Glutamatergic neuron (in vitro differentiated cells): ENCODE measurements at regions not wholly inside any gene's neighbourhood (a gene's known extent, or its start where the extent isn't known, plus 50 kb on each side); places are given as distances from the start of the nearest gene placed in this dataset.
"Not testable (repeated sequence)": the region's sequence is repeated elsewhere in the genome, so short reads cannot be mapped to it uniquely, and the experiment has no call there.

Experiments used
- DNase-seq: peaks from one replicate; pipeline ENCODE4 v3.0.0; 2022
- H3K27ac Mint-ChIP-seq: one replicate; pipeline ENCODE4 v1.8.0; 2020; ENCODE audit warnings: mild to moderate bottlenecking, mixed read lengths, inconsistent platforms; ENCODE audit not compliant: unreplicated experiment
- H3K27me3 Mint-ChIP-seq: one replicate; pipeline ENCODE4 v1.8.0; 2020; ENCODE audit warnings: mild to moderate bottlenecking, moderate library complexity, mixed read lengths, inconsistent platforms; ENCODE audit not compliant: unreplicated experiment
- H3K36me3 Mint-ChIP-seq: one replicate; pipeline ENCODE4 v1.8.0; 2020; ENCODE audit warnings: mild to moderate bottlenecking, mixed read lengths, inconsistent platforms; ENCODE audit not compliant: unreplicated experiment
- H3K4me1 Mint-ChIP-seq: one replicate; pipeline ENCODE4 v1.8.0; 2020; ENCODE audit warnings: mild to moderate bottlenecking, low read depth, mixed read lengths, inconsistent platforms; ENCODE audit not compliant: unreplicated experiment
- H3K4me3 Mint-ChIP-seq: one replicate; pipeline ENCODE4 v1.8.0; 2020; ENCODE audit warnings: mild to moderate bottlenecking, mixed read lengths, inconsistent platforms; ENCODE audit not compliant: unreplicated experiment
- H3K9me3 Mint-ChIP-seq: one replicate; pipeline ENCODE4 v1.8.0; 2020; ENCODE audit warnings: mild to moderate bottlenecking, moderate library complexity, mixed read lengths, inconsistent platforms; ENCODE audit not compliant: unreplicated experiment
- CTCF ChIP-seq: fragments of 200-600 bp; sonication (generic); IDR thresholded peaks from one replicate; pipeline ENCODE4 v1.5.0; 2021; ENCODE audit not compliant: partially characterized antibody, unreplicated experiment

GRCh38 chr6:11404081-11404480 lies 133.5 kb upstream of the TMEM170B start:
- H3K4me3 Mint-ChIP-seq, result no peak overlapping the region
- TF ChIP-seq CTCF, result no peak
- H3K4me1 Mint-ChIP-seq, result no peaks in the 10 kb centered on the region
- no peak for DNase-seq
- no peaks in the 10 kb centered on the region for H3K27me3 Mint-ChIP-seq
- no peak overlapping the region for H3K27ac Mint-ChIP-seq
- H3K9me3 Mint-ChIP-seq, result peaks cover 4% of the 10 kb centered on the region
- no peaks in the 10 kb centered on the region for H3K36me3 Mint-ChIP-seq

GRCh38 chr6:11403035-11403601 lies 134.4 kb upstream of the TMEM170B start:
- no peak overlapping the region for H3K27ac Mint-ChIP-seq
- DNase-seq, result no peak
- no peaks in the 10 kb centered on the region for H3K4me1 Mint-ChIP-seq
- peaks cover 4% of the 10 kb centered on the region for H3K9me3 Mint-ChIP-seq
- H3K4me3 Mint-ChIP-seq, result no peak overlapping the region
- no peaks in the 10 kb centered on the region for H3K36me3 Mint-ChIP-seq
- no peaks in the 10 kb centered on the region for H3K27me3 Mint-ChIP-seq
- no peak for TF ChIP-seq CTCF

GRCh38 chr6:11402581-11402980 lies 135.0 kb upstream of the TMEM170B start:
- not testable (repeated sequence) for H3K36me3 Mint-ChIP-seq, H3K27ac Mint-ChIP-seq, DNase-seq, H3K27me3 Mint-ChIP-seq, H3K4me1 Mint-ChIP-seq, H3K4me3 Mint-ChIP-seq, H3K9me3 Mint-ChIP-seq

GRCh38 chr6:11401954-11402353 lies 135.6 kb upstream of the TMEM170B start:
- not testable (repeated sequence) for H3K27ac Mint-ChIP-seq, H3K4me1 Mint-ChIP-seq, H3K36me3 Mint-ChIP-seq

GRCh38 chr6:11398451-11399326 lies 138.9 kb upstream of the TMEM170B start:
- Mint-ChIP-seq H3K36me3 (peaks cover 4% of the 10 kb centered on the region), H3K27ac (no peak overlapping the region), H3K9me3 (peaks cover 4% of the 10 kb centered on the region), H3K4me1 (no peaks in the 10 kb centered on the region), H3K4me3 (no peak overlapping the region), H3K27me3 (peaks cover 2% of the 10 kb centered on the region)
- no peak for DNase-seq
- no peak for TF ChIP-seq CTCF

More at GRCh38 chr6:11401954-11402353, 135.6 kb upstream of the TMEM170B start:
- not testable (repeated sequence) for H3K9me3 Mint-ChIP-seq, H3K27me3 Mint-ChIP-seq, H3K4me3 Mint-ChIP-seq, DNase-seq
